IMR-90 (cell line): ENCODE measurements at regions not wholly inside any gene's neighbourhood (a gene's known extent, or its start where the extent isn't known, plus 50 kb on each side); places are given as distances from the start of the nearest gene placed in this dataset.

ENCODE experiments used
- ATAC-seq: fragments of 200-7000 bp; cut with Tn5 transposase; 2 replicates; pipeline ENCODE4 v1.9.1; 2020; ENCODE audit warnings: low read depth, mild to moderate bottlenecking, moderate library complexity
- BruUV-seq: library from RNA; stranded (reverse); fragments of 400-500 nt; replicated peaks from 2 replicates; lab custom pipeline; 2021; lab: Mats Ljungman, UMichigan
- CTCF ChIA-PET: fragments of 300-600 bp; formaldehyde crosslinking; extraction: SDS; loops from one replicate; lab custom pipeline; 2021; ENCODE audit warnings: antibody characterized with exemption; lab: Yijun Ruan, JAX
- POLR2A ChIA-PET: fragments of 300-600 bp; sonication (Branson Sonifier 250); formaldehyde crosslinking; loops from one replicate; lab custom pipeline; 2022; ENCODE audit warnings: antibody characterized with exemption; ENCODE audit not compliant: unreplicated experiment; lab: Charles Lee
- DNase-seq: peaks from one replicate; pipeline ENCODE4 v3.0.0; 2013
- H2AFZ ChIP-seq: replicated peaks from 2 replicates; pipeline ENCODE3; 2013; ENCODE audit warnings: low read length, mild to moderate bottlenecking; ENCODE audit not compliant: poor library complexity
- H2AK5ac ChIP-seq: 2 replicates; pipeline ENCODE4 v1.6.1; 2013; ENCODE audit warnings: low read depth, low read length, inconsistent platforms
- H2AK9ac ChIP-seq: replicated peaks from 2 replicates; pipeline ENCODE3; 2013; ENCODE audit warnings: mild to moderate bottlenecking, low read depth, low read length, moderate library complexity; ENCODE audit not compliant: poor library complexity
- H2BK120ac ChIP-seq: 2 replicates; pipeline ENCODE4 v1.6.1; 2013; ENCODE audit warnings: low read depth, low read length, inconsistent platforms
- H2BK15ac ChIP-seq: 3 replicates; pipeline ENCODE4 v1.6.1; 2013; ENCODE audit warnings: low read depth, low read length, inconsistent platforms
- H2BK20ac ChIP-seq: 2 replicates; pipeline ENCODE4 v1.6.1; 2013; ENCODE audit warnings: low read depth, mild to moderate bottlenecking, inconsistent platforms, low read length, moderate library complexity
- H2BK5ac ChIP-seq: 2 replicates; pipeline ENCODE4 v1.6.1; 2013; ENCODE audit warnings: mild to moderate bottlenecking, low read depth, low read length, inconsistent platforms; ENCODE audit not compliant: poor library complexity, severe bottlenecking
- H3K14ac ChIP-seq: replicated peaks from 2 replicates; pipeline ENCODE4 v1.6.1; 2013; ENCODE audit warnings: low read depth, low read length, inconsistent platforms
- H3K18ac ChIP-seq: 2 replicates; pipeline ENCODE4 v1.6.1; 2013; ENCODE audit warnings: low read depth, low read length, control low read depth
- H3K23ac ChIP-seq: 2 replicates; pipeline ENCODE4 v1.6.1; 2013; ENCODE audit warnings: low read depth, low read length, inconsistent platforms
- H3K27ac ChIP-seq: 2 replicates; pipeline ENCODE4 v1.5.1; 2013; ENCODE audit warnings: mild to moderate bottlenecking, control low read depth, low read length; ENCODE audit not compliant: insufficient read depth
- H3K27me3 ChIP-seq: 2 replicates; pipeline ENCODE4 v1.6.1; 2013; ENCODE audit warnings: low read length; ENCODE audit not compliant: control insufficient read depth, insufficient read depth
- H3K36me3 ChIP-seq: 2 replicates; pipeline ENCODE4 v1.6.1; 2013; ENCODE audit warnings: low read length, mixed read lengths; ENCODE audit not compliant: control insufficient read depth, insufficient read depth
- H3K4ac ChIP-seq: 2 replicates; pipeline ENCODE4 v1.6.1; 2013; ENCODE audit warnings: low read depth, low read length, inconsistent platforms
- H3K4me1 ChIP-seq: 2 replicates; pipeline ENCODE4 v1.6.1; 2013; ENCODE audit warnings: low read length, mixed read lengths; ENCODE audit not compliant: control insufficient read depth, insufficient read depth
- H3K4me2 ChIP-seq: 2 replicates; pipeline ENCODE4 v1.6.1; 2013; ENCODE audit warnings: low read depth, mild to moderate bottlenecking, control low read depth, low read length, moderate library complexity
- H3K4me3 ChIP-seq: 2 replicates; pipeline ENCODE4 v1.5.1; 2013; ENCODE audit warnings: low read depth, mild to moderate bottlenecking, control low read depth, low read length, moderate library complexity; ENCODE audit not compliant: insufficient read depth
- H3K56ac ChIP-seq: 2 replicates; pipeline ENCODE4 v1.6.1; 2013; ENCODE audit warnings: low read length, inconsistent platforms; ENCODE audit not compliant: insufficient read depth; ENCODE audit errors: extremely low read depth
- H3K79me1 ChIP-seq, 2 experiments: 2 replicates each; pipeline ENCODE4 v1.6.1; 2013; ENCODE audit warnings: low read length in 2 of 2, inconsistent platforms in 1 of 2, low read depth in 1 of 2
- H3K9ac ChIP-seq: 2 replicates; pipeline ENCODE4 v1.6.1; 2013; ENCODE audit warnings: low read depth, low read length, control low read depth
- H3K9me1 ChIP-seq: 2 replicates; pipeline ENCODE4 v1.6.1; 2013; ENCODE audit warnings: low read length, inconsistent platforms; ENCODE audit not compliant: insufficient read depth
- H3K9me3 ChIP-seq: 2 replicates; pipeline ENCODE4 v1.6.1; 2013; ENCODE audit warnings: low read length; ENCODE audit not compliant: control insufficient read depth, insufficient read depth
- H4K20me1 ChIP-seq: 2 replicates; pipeline ENCODE4 v1.6.1; 2013; ENCODE audit warnings: low read length, inconsistent platforms; ENCODE audit not compliant: insufficient read depth
- H4K5ac ChIP-seq: 2 replicates; pipeline ENCODE4 v1.6.1; 2013; ENCODE audit warnings: mild to moderate bottlenecking, low read depth, low read length, control low read depth
- H4K8ac ChIP-seq, 2 experiments: 2 replicates each; pipeline ENCODE4 v1.6.1; 2013; ENCODE audit warnings: low read depth in 2 of 2, low read length in 2 of 2, control low read depth in 1 of 2, inconsistent platforms in 1 of 2
- H4K91ac ChIP-seq: 2 replicates; pipeline ENCODE4 v1.6.1; 2013; ENCODE audit warnings: low read depth, low read length, inconsistent platforms; ENCODE audit not compliant: insufficient read depth
- BHLHE40 ChIP-seq: fragments of 150-350 bp; IDR thresholded peaks from 2 replicates; pipeline ENCODE4 v1.6.1; 2016; ENCODE audit warnings: mild to moderate bottlenecking, low read depth, low read length
- CEBPB ChIP-seq: IDR thresholded peaks from 2 replicates; pipeline ENCODE4 v1.6.1; 2012; ENCODE audit warnings: low read depth, low read length, improper control_type of control experiment
- FOS ChIP-seq: fragments of 150-350 bp; IDR thresholded peaks from 2 replicates; pipeline ENCODE4 v1.6.1; 2016; ENCODE audit warnings: low read depth, low read length
- MAFK ChIP-seq: IDR thresholded peaks from 2 replicates; pipeline ENCODE4 v1.6.1; 2012; ENCODE audit warnings: low read depth, low read length, improper control_type of control experiment
- MAZ ChIP-seq: IDR thresholded peaks from 2 replicates; pipeline ENCODE4 v1.6.1; 2012; ENCODE audit warnings: low read depth, mild to moderate bottlenecking, low read length, improper control_type of control experiment, moderate library complexity, borderline replicate concordance
- MXI1 ChIP-seq: IDR thresholded peaks from 2 replicates; pipeline ENCODE4 v1.6.1; 2012; ENCODE audit warnings: low read depth, mild to moderate bottlenecking, low read length, moderate library complexity, borderline replicate concordance
- POLR2A ChIP-seq: IDR thresholded peaks from 2 replicates; pipeline ENCODE4 v1.6.1; 2012; ENCODE audit warnings: mild to moderate bottlenecking, low read depth, low read length
- RAD21 ChIP-seq: IDR thresholded peaks from 2 replicates; pipeline ENCODE4 v1.6.1; 2012; ENCODE audit warnings: low read length, improper control_type of control experiment
- RCOR1 ChIP-seq: IDR thresholded peaks from 2 replicates; pipeline ENCODE4 v1.6.1; 2012; ENCODE audit warnings: mild to moderate bottlenecking, low read length, improper control_type of control experiment; ENCODE audit not compliant: insufficient replicate concordance
- RFX5 ChIP-seq: IDR thresholded peaks from 2 replicates; pipeline ENCODE4 v1.8.0; 2012; ENCODE audit warnings: low read depth, mild to moderate bottlenecking, low read length, moderate library complexity
- SMC3 ChIP-seq: fragments of 150-350 bp; IDR thresholded peaks from 2 replicates; pipeline ENCODE4 v1.6.1; 2016; ENCODE audit warnings: low read depth, mild to moderate bottlenecking, antibody characterized with exemption, low read length, moderate library complexity
- WGBS, 2 experiments: methylation state at CpG; one replicate each; pipeline versions ENCODE4 v1.1.5 to v1.1.7; 2013; ENCODE audit warnings: missing lambda C conversion rate in 2 of 2; ENCODE audit not compliant: insufficient read length in 1 of 2; ENCODE audit errors: extremely low coverage in 2 of 2; 5-methylcytosine and 5-hydroxymethylcytosine counted together
- dilution Hi-C: fragments of 300-500 bp; cut with HindIII; formaldehyde crosslinking; loops from one replicate; pipeline ENCODE4 v1.14.3; 2018; ENCODE audit warnings: low sequenced_read_pairs; ENCODE audit not compliant: unreplicated experiment
- in situ Hi-C: fragments of 300-500 bp; cut with MboI; formaldehyde crosslinking; loops from 3 replicates; pipeline ENCODE4 v1.14.3; 2019; ENCODE audit warnings: low sequenced_read_pairs, inconsistent platforms, mixed read lengths
- intact Hi-C: fragments of 100-400 bp; cut with micrococcal nuclease; formaldehyde crosslinking; loops from 2 replicates; pipeline ENCODE4 v1.10.0; 2022
- TF ChIP-seq, protein P1 (sequence below): fragments of 150-350 bp; IDR thresholded peaks from 2 replicates; pipeline ENCODE4 v1.6.1; 2017; ENCODE audit warnings: mild to moderate bottlenecking, antibody characterized with exemption, low read length, low read depth
- TF ChIP-seq, protein P2 (sequence below): conservative IDR thresholded peaks from 2 replicates; pipeline ENCODE4 v1.5.1; 2012; ENCODE audit warnings: mild to moderate bottlenecking, low read depth, low read length, improper control_type of control experiment
- TF ChIP-seq, protein P3 (sequence below): fragments of 150-350 bp; IDR thresholded peaks from 2 replicates; pipeline ENCODE4 v1.6.1; 2016; ENCODE audit warnings: low read depth, mild to moderate bottlenecking, low read length, moderate library complexity, borderline replicate concordance

- in situ Hi-C loops, result no loop called here
- dilution Hi-C loops, result no loop called here
These were observed 283.6 kb upstream of the RPS23 start for GRCh38 chr5:82561797-82562196.

More at GRCh38 chr5:82561797-82562196, 283.6 kb upstream of the RPS23 start:
- no peaks in the 10 kb centered on the region for H3K36me3 ChIP-seq
- no peak overlapping the region for H4K91ac ChIP-seq
- ATAC-seq (no peak), DNase-seq (no peak)
- no peak overlapping the region for H4K5ac ChIP-seq
- no peak overlapping the region for H2BK20ac ChIP-seq
- H3K56ac ChIP-seq, result no peak overlapping the region
- no TSS peak for BruUV-seq
- no peaks in the 10 kb centered on the region for H4K20me1 ChIP-seq
- no peaks in the 10 kb centered on the region for H3K9me3 ChIP-seq
- no peak overlapping the region for H2AK9ac ChIP-seq
- no peak overlapping the region for H3K18ac ChIP-seq
- H2BK120ac ChIP-seq, result no peak overlapping the region
- WGBS, 2 experiments, result no CpG with 5 or more reads among the region's 2 CpGs
- ChIA-PET CTCF (no interaction called here), POLR2A (no interaction called here)
- no peak overlapping the region for H3K9ac ChIP-seq
- no peak overlapping the region for H3K14ac ChIP-seq
- H4K8ac ChIP-seq, result no peak overlapping the region
- H3K27me3 ChIP-seq, result no peaks in the 10 kb centered on the region
- no peaks in the 10 kb centered on the region for H3K79me1 ChIP-seq
- no peak overlapping the region for H2AFZ ChIP-seq
- H2BK5ac ChIP-seq, result no peak overlapping the region
- no peak overlapping the region for H2AK5ac ChIP-seq
- no peaks in the 10 kb centered on the region for H3K9me1 ChIP-seq
- no peak overlapping the region for H3K4me2 ChIP-seq
- intact Hi-C loops, result no loop called here
- no peaks in the 10 kb centered on the region for H3K4me1 ChIP-seq
- H3K27ac ChIP-seq, result no peak overlapping the region
- no peak overlapping the region for H2BK15ac ChIP-seq
- TF ChIP-seq RCOR1, result no peak
- TF ChIP-seq MXI1, result no peak
- TF ChIP-seq, protein P1, sequence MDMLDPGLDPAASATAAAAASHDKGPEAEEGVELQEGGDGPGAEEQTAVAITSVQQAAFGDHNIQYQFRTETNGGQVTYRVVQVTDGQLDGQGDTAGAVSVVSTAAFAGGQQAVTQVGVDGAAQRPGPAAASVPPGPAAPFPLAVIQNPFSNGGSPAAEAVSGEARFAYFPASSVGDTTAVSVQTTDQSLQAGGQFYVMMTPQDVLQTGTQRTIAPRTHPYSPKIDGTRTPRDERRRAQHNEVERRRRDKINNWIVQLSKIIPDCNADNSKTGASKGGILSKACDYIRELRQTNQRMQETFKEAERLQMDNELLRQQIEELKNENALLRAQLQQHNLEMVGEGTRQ, result no peak
- TF ChIP-seq, protein P2, sequence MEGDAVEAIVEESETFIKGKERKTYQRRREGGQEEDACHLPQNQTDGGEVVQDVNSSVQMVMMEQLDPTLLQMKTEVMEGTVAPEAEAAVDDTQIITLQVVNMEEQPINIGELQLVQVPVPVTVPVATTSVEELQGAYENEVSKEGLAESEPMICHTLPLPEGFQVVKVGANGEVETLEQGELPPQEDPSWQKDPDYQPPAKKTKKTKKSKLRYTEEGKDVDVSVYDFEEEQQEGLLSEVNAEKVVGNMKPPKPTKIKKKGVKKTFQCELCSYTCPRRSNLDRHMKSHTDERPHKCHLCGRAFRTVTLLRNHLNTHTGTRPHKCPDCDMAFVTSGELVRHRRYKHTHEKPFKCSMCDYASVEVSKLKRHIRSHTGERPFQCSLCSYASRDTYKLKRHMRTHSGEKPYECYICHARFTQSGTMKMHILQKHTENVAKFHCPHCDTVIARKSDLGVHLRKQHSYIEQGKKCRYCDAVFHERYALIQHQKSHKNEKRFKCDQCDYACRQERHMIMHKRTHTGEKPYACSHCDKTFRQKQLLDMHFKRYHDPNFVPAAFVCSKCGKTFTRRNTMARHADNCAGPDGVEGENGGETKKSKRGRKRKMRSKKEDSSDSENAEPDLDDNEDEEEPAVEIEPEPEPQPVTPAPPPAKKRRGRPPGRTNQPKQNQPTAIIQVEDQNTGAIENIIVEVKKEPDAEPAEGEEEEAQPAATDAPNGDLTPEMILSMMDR, result no peak
- TF ChIP-seq MAZ, result no peak
- no peak for TF ChIP-seq BHLHE40
- no peak for TF ChIP-seq RFX5
- no peak for TF ChIP-seq CEBPB
- no peak for TF ChIP-seq FOS
- TF ChIP-seq, protein P3, sequence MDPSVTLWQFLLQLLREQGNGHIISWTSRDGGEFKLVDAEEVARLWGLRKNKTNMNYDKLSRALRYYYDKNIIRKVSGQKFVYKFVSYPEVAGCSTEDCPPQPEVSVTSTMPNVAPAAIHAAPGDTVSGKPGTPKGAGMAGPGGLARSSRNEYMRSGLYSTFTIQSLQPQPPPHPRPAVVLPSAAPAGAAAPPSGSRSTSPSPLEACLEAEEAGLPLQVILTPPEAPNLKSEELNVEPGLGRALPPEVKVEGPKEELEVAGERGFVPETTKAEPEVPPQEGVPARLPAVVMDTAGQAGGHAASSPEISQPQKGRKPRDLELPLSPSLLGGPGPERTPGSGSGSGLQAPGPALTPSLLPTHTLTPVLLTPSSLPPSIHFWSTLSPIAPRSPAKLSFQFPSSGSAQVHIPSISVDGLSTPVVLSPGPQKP, result no peak
- no peak for TF ChIP-seq POLR2A
- no peak for TF ChIP-seq RAD21
- no peak for TF ChIP-seq SMC3
- no peak for TF ChIP-seq MAFK
- no peak overlapping the region for H3K23ac ChIP-seq
- H3K4me3 ChIP-seq, result no peak overlapping the region
- H3K4ac ChIP-seq, result no peak overlapping the region
